ENCODE measurements at regions not wholly inside any gene's neighbourhood (a gene's known extent, or its start where the extent isn't known, plus 50 kb on each side); places are given as distances from the start of the nearest gene placed in this dataset.

- no peak for DNase-seq
Observed at GRCh38 chr18:47593744-47594472, 336.6 kb downstream of the SMAD2 start.

DNA sequence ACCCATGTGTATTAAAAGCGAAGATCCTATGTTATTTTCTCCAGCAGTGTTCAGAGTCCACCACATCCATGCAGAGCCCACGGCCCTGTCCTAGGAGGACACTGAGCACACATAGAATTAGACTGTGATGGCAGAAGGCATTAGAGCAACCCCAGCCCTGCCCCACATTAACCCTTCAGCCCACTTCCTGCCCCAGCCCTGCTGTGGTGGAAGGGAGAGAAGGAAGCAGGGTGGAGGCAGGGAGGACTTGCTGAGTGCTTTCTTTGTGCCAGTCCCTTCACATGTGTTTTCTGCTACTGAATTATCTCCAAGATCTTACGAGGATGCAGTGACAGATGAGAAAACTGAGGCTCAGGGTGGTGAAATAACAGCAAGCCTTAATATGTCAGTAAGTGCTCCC is 339.0 kb downstream of the SMAD2 start:
- DNase-seq: no peak

DNA sequence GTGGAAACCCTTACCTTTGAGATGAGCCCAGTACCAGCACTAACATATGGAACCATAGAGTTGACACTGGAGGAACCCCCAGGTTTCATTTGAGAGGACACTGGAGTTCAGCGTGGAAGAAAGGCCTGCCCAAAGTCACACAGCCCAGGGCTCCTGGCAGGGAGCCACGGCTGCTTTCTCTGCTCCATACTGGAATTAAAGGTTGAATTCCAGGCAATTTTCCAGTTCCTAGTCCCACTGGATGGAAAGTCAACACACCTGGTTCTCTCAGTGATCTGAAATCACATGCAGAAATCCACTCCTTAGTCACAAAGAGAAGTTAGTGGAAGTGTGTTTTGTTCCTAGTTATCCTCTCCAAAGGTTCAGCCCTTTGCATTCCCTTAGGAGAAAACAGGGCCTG is 336.1 kb upstream of the SKOR2 start:
- no peak for DNase-seq

DNA sequence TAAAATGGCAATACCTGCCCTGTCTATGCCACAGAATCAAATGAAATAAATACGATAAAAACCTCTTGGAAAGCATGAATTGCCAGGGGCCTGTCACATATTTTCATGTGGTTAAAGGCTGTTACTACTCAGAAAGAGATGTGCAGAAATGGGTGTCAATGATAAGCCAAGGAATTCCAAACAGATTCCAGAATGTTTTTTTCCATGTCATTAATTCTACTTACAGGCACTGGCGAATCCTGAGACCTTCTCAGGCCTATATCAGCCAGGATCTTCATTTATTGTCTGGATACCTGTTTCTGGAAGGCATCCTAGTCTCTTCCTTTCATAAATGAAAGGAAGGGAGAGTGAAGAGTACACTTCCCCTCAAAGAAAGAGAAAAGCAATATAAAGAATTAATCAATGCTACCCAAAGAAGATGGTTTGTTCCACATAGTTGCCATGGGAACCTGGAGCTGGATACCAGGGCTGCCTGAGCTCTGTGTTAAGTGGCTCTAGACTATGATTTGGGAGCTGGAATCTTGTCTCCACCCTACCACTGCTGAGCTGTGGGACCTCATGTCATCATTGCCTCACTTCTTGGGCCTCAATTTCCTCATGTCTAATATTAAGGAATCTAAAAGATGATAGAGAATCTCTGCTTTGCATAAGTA is 335.1 kb upstream of the SKOR2 start:
- no peak for DNase-seq

DNA sequence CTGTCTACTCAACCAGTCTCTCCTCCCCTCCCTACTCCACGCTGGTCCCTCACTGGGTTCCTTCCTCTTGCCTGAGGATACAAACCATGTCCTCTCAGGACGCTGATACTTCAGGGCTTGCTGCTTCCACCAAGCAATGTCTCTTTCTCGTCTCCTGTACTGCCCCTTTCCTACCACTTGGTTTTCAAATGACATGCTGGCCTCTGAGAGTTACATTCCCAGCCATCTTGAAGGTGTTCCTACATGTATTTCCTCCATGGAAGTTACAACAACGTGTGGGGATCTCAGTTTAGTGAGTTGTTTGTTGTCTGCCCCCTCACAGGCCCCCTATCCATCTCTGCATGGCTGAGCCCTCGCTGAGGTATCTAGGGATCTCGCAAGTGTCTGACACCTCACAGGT is 334.5 kb upstream of the SKOR2 start:
- no peak for DNase-seq

DNA sequence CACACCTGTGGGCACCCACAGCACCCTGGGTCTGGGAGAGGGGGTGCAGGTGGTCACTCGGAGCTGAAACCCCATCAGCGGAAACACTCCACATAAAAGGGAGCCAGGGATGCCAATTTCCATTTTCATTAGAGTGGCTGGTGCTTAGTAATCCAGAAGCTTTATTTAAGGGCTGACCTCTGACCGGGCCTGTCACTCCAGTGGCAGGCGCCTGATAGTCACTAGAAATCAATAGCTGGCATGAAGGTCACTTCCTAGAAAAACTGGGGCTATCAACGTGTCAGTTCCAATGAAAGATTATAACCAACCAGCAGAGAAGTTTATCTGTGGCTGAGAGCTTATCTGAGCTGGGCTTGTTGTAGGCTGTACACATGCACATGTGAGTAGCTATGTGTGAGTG is 333.7 kb upstream of the SKOR2 start:
- DNase-seq: no peak

GRCh38 chr18:47582093-47582492 is 330.6 kb upstream of the SKOR2 start:
- DNase-seq: no peak

DNA sequence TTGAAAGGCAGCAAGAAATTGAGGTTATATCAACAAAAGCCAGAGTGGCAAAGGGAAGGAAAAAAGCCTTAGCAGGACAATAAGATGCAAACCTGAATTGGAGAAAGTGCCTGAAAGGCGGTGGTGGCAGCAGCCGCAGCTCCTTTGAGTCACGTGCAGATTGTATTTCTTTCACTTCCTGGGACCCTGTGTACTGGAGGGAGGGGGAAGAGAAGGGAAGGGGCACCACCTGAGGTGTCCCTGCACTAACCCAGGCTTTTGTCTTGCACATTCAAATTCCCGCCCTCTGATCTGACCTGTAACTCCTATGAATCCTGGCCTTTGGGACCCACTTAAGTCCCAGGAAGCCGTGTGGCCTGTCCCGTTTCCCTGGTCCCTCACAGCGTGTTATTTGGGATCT is 326.1 kb upstream of the SKOR2 start:
- DNase-seq: no peak

GRCh38 chr18:47574966-47575365 is 323.5 kb upstream of the SKOR2 start:
- no peak for DNase-seq

DNA sequence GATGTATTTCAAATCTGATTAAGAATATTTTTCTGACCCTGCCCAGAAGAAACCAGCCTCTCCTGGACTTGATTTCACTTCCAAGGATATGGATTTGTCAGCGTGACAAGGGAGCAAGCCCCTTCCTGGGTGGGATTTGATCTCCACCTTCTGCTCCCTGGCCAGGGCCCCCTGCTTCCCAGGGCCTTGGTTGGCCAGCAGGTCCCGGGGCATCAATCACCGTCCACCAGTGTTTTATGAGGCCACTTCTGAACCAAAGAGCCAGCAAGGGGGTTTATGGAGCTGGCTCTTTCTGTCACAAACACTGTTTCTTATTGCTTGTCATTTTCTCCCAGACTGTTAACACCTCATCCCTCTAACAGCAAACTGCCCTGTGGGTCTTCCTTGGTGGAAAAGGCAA is 320.5 kb upstream of the SKOR2 start:
- no peak for DNase-seq

GRCh38 chr18:47566809-47567208 is 315.3 kb upstream of the SKOR2 start:
- DNase-seq: no peak

- no peak for DNase-seq
Observed at GRCh38 chr18:47560723-47561715, 309.6 kb upstream of the SKOR2 start.

- DNase-seq: no peak
Observed at GRCh38 chr18:47558110-47558750, 306.8 kb upstream of the SKOR2 start.

DNA sequence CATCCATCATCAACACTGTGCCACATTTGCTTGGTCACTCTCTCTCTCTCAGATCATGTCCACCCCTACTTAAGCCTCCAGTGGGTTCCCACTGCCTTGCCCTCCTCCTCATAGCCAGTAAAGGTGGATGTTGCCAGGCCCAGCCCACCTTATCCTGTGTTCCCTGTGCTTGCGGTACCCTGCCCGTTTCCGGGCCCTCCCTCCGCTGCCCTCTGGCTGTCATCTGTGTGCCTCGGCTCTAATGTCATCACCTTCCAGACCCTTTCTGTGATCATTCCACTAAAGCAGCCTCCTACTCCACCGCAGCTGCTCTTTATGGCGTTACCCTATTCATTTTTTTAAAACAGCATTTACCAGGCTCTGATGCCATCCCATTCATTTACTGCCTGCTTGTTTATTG is 305.7 kb upstream of the SKOR2 start:
- DNase-seq: no peak

DNA sequence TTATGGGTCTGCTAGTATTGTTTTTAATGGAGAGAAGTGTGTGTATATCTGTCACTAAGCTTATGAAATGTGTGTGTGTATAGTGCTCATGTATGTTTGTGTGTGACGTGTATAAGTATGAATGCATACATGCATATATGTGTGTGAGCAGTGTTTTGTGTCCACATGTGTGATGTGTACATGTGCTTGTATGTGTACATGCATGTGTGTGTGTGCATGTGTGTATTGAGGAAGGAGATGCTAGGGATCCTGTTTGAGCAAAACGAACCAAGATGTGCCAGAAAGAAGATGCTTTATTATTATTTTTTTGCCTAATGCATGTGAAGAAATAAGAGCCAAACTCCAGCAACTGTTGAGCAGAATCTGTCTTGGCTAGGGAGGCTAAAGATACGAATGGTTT is 301.3 kb upstream of the SKOR2 start:
- DNase-seq: no peak

GRCh38 chr18:47550611-47551010 is 299.2 kb upstream of the SKOR2 start:
- no peak for DNase-seq

- no peak for DNase-seq
Observed at GRCh38 chr18:47549021-47549540, 297.6 kb upstream of the SKOR2 start.

- DNase-seq: no peak
Observed at GRCh38 chr18:47547539-47548202, 296.2 kb upstream of the SKOR2 start.

DNA sequence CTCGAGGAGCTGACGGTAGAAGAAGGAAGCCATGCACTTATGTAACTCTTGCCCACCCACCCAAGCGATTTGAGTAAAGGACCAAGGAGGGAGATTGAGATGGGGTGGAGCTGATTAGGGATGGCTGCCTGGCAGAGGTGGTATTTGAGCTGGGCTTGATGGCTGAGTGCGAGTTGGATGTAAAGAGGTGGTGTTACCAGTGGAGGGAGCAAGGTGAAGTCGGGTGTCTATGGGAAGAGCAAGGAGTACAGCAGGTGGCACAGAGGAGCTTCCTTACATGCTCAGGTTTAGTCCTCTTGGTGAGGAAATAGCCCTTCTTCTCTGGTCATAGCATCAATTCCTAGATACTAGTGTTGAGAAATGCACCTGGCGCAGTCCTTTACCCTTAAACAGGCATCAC is 294.2 kb upstream of the SKOR2 start:
- DNase-seq: no peak

DNA sequence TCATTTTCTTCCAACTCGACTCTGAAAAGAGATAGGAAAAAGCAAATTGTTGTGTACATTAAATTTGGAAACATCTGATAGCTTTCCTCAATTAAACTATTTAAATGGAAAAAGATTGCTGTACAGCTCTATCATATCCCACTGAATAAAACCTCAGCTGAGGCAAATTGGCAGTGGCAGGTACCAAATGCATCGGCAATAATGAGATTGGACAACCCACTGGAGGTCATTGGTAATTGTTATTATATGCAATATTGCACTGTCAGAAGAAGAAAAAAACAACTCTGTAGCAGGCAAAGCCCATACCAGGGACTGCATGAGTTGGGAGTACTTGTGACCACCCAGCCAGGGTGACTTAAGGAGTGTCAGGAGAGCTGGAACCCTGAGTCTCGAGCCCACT is 291.6 kb upstream of the SKOR2 start:
- no peak for DNase-seq

DNA sequence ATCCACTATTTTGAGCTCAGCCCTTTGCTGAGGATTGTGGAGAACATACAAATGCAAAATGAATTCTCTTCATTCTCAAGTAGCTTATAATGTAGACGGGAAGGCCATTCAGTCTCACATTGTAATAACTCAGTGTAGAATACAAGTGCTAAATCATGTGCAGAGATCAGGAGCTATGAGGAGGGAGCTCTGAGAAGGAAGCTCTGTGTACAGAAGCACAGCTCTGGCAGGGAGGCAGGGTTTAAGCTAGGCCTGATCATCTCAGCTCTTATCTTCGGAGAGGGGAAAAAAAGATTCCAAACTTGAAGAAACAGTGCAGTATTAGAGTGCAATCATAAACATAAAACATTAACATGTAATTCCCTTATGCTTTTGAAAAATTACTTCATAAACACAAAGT is 291.1 kb upstream of the SKOR2 start:
- no peak for DNase-seq

- DNase-seq: no peak
Observed at GRCh38 chr18:47531717-47532116, 280.3 kb upstream of the SKOR2 start.
